Adrenal gland (tissue), 9 donors: ENCODE measurements at regions not wholly inside any gene's neighbourhood (a gene's known extent, or its start where the extent isn't known, plus 50 kb on each side); places are given as distances from the start of the nearest gene placed in this dataset.
"Not testable (repeated sequence)": the region's sequence is repeated elsewhere in the genome, so short reads cannot be mapped to it uniquely, and the experiment has no call there.

ENCODE experiments used
- DNase-seq, 7 donors: peaks; one replicate each; pipeline ENCODE4 v3.0.0-alpha.2; 2019 to 2020
- H3K27ac ChIP-seq, 5 donors: fragments of 200-600 bp; sonication (generic) in 4 of 5; 1 replicate in 3 of 5; 2 replicates in 2 of 5; pipeline versions ENCODE4 v1.5.1 to v1.8.0; 2016 to 2020; ENCODE audit warnings: mild to moderate bottlenecking in 1 of 5
- H3K27me3 ChIP-seq: fragments of 200-600 bp; 2 replicates; pipeline ENCODE4 v1.8.0; 2021
- H3K36me3 ChIP-seq, 2 donors: fragments of 200-600 bp; replicated peaks in 1 of 2; 1 replicate in 1 of 2; 2 replicates in 1 of 2; pipeline versions ENCODE4 v1.5.1 to v1.8.0; 2018 to 2022
- H3K4me1 ChIP-seq, 2 donors: fragments of 200-600 bp; replicated peaks in 1 of 2; 1 replicate in 1 of 2; 2 replicates in 1 of 2; pipeline versions ENCODE4 v1.5.1 to v1.8.0; 2018 to 2021
- H3K4me3 ChIP-seq, 4 donors: fragments of 200-600 bp; sonication (generic) in 3 of 4; one replicate each; pipeline ENCODE4 v1.5.1; 2016 to 2018
- H3K9me3 ChIP-seq, 3 donors: fragments of 200-600 bp; sonication (generic) in 1 of 3; replicated peaks in 1 of 3; 1 replicate in 2 of 3; 2 replicates in 1 of 3; pipeline versions ENCODE4 v1.5.1 to v1.8.0; 2016 to 2021
- CTCF ChIP-seq, 6 experiments: fragments of 450-650 bp in 4 of 6; fragments of 200-600 bp in 2 of 6; sonication (generic) in 1 of 6; IDR thresholded peaks; 1 replicate in 5 of 6; 2 replicates in 1 of 6; pipeline versions ENCODE4 v1.5.1 to v1.8.0; 2016 to 2021; ENCODE audit warnings: antibody characterized with exemption in 6 of 6, mild to moderate bottlenecking in 2 of 6, moderate library complexity in 1 of 6
- WGBS, 4 donors: extraction: QIAGEN DNeasy Blood & Tissue Kit in 2 of 4; methylation state at CpG; one replicate each; pipeline versions ENCODE4 v1.1.5 to v1.1.7; 2013 to 2017; 5-methylcytosine and 5-hydroxymethylcytosine counted together
- intact Hi-C, 2 donors: fragments of 100-400 bp; cut with DNase I; formaldehyde crosslinking; loops; one replicate each; pipeline versions ENCODE4 v1.14.1 to v1.15.0; 2022 to 2023
- donor health status: healthy with polysubstance abuse.
- donor health status: Bipolar disorder and iron deficiency.
- donor health status: DM: yes; HTN: yes; CAD: no.
- donor health status: DM: no; HTN: no; CAD: no.
- donor health status: DM: no; HTN: no; CAD: no.

DNA sequence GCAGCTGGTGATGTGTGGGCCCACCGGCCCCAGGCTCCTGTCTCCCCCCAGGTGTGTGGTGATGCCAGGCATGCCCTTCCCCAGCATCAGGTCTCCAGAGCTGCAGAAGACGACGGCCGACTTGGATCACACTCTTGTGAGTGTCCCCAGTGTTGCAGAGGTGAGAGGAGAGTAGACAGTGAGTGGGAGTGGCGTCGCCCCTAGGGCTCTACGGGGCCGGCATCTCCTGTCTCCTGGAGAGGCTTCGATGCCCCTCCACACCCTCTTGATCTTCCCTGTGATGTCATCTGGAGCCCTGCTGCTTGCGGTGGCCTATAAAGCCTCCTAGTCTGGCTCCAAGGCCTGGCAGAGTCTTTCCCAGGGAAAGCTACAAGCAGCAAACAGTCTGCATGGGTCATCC is 268.4 kb downstream of the OR4F29 start:
- H3K4me3 ChIP-seq, intact Hi-C loops, H3K27ac ChIP-seq, H3K4me1 ChIP-seq, H3K27me3 ChIP-seq, H3K36me3 ChIP-seq, H3K9me3 ChIP-seq: not testable (repeated sequence)
- WGBS, 4 donors, result 86 to 98% (median 94%) methylated on average over 6 to 9 of the region's 10 CpGs
- DNase-seq, result peak in 4 of 7 donors; percentile 8 to 58 (median 26)

DNA sequence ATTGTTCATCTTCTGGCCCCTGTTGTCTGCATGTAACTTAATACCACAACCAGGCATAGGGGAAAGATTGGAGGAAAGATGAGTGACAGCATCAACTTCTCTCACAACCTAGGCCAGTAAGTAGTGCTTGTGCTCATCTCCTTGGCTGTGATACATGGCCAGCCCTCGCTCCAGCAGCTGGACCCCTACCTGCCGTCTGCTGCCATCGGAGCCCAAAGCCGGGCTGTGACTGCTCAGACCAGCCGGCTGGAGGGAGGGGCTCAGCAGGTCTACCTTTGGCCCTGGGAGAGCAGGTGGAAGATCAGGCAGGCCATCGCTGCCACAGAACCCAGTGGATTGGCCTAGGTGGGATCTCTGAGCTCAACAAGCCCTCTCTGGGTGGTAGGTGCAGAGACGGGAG is 268.8 kb downstream of the OR4F29 start:
- H3K27ac ChIP-seq, H3K9me3 ChIP-seq, H3K36me3 ChIP-seq, H3K4me1 ChIP-seq, intact Hi-C loops, H3K27me3 ChIP-seq, H3K4me3 ChIP-seq: not testable (repeated sequence)
- DNase-seq, result peak in 3 of 7 donors; percentile 12 to 46 (median 21)
- WGBS, 4 donors, result 91 to 100% (median 97%) methylated on average over 4 to 6 of the region's 7 CpGs

DNA sequence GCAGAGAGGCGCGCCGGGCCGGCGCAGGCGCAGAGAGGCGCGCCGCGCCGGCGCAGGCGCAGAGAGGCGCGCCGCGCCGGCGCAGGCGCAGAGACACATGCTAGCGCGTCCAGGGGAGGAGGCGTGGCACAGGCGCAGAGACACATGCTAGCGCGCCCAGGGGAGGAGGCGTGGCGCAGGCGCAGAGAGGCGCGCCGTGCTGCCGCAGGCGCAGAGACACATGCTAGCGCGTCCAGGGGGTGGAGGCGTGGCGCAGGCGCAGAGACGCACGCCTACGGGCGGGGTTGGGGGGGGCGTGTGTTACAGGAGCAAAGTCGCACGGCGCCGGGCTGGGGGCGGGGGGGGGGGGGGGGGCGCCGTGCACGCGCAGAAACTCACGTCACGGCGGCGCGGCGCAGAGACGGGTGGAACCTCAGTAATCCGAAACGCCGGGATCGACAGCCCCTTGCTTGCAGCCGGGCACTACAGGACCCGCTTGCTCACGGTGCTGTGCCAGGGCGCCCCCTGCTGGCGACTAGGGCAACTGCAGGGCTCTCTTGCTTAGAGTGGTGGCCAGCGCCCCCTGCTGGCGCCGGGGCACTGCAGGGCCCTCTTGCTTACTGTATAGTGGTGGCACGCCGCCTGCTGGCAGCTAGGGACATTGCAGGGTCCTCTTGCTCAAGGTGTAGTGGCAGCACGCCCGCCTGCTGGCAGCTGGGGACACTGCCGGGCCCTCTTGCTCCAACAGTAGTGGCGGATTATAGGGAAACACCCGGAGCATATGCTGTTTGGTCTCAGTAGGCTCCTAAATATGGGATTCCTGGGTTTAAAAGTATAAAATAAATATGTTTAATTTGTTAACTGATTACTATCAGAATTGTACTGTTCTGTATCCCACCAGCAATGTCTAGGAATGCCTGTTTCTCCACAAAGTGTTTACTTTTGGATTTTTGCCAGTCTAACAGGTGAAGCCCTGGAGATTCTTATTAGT is 269.9 kb downstream of the OR4F29 start:
- WGBS, 4 donors, result 72 to 81% (median 79%) methylated on average over 29 to 66 of the region's 79 CpGs
- not testable (repeated sequence) for H3K27ac ChIP-seq
- peak in 1 of 6 experiments; percentile 20 for TF ChIP-seq CTCF (IDR thresholded peaks at IDR 0.05)

GRCh38 chr1:180749-181205 is 270.7 kb downstream of the OR4F29 start:
- DNase-seq, result peak; percentile 6 to 74 (median 49)
- H3K4me3 ChIP-seq, H3K36me3 ChIP-seq, H3K4me1 ChIP-seq, H3K27me3 ChIP-seq, H3K27ac ChIP-seq, intact Hi-C loops, H3K9me3 ChIP-seq: not testable (repeated sequence)
- 82 to 90% (median 87%) methylated on average over 25 to 28 of the region's 28 CpGs for WGBS, 4 donors

More for the DNA sequence above, 269.9 kb downstream of the OR4F29 start:
- H3K27me3 ChIP-seq, H3K36me3 ChIP-seq, H3K4me1 ChIP-seq, intact Hi-C loops, H3K4me3 ChIP-seq, H3K9me3 ChIP-seq: not testable (repeated sequence)
- peak; percentile 38 to 85 (median 68) for DNase-seq

- WGBS, 4 donors, result 88 to 98% (median 95%) methylated on average over 3 of the region's 4 CpGs
- H3K36me3 ChIP-seq, H3K9me3 ChIP-seq, H3K27ac ChIP-seq, intact Hi-C loops, H3K4me3 ChIP-seq, H3K27me3 ChIP-seq, H3K4me1 ChIP-seq: not testable (repeated sequence)
- peak in 1 of 7 donors; percentile 12 for DNase-seq
Observed at GRCh38 chr1:138842-139241, 312.6 kb downstream of the OR4F29 start.

GRCh38 chr1:137664-138063 is 313.8 kb downstream of the OR4F29 start:
- H3K27ac ChIP-seq, H3K36me3 ChIP-seq, intact Hi-C loops, H3K4me1 ChIP-seq, H3K9me3 ChIP-seq, H3K4me3 ChIP-seq, H3K27me3 ChIP-seq: not testable (repeated sequence)
- 94 to 100% (median 98%) methylated on average over 4 to 9 of the region's 16 CpGs; no CpG with 5 or more reads in 1 of the 4 donors for WGBS, 4 donors
- DNase-seq, result peak in 1 of 7 donors; percentile 0

DNA sequence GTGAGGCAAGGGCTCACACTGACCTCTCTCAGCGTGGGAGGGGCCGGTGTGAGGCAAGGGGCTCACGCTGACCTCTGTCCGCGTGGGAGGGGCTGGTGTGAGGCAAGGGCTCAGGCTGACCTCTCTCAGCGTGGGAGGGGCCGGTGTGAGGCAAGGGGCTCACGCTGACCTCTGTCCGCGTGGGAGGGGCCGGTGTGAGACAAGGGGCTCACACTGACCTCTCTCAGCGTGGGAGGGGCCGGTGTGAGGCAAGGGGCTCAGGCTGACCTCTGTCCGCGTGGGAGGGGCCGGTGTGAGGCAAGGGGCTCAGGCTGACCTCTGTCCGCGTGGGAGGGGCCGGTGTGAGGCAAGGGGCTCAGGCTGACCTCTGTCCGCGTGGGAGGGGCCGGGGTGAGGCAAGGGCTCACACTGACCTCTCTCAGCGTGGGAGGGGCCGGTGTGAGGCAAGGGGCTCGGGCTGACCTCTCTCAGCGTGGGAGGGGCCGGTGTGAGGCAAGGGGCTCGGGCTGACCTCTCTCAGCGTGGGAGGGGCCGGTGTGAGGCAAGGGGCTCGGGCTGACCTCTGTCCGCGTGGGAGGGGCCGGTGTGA is 315.0 kb downstream of the OR4F29 start:
- H3K4me3 ChIP-seq, intact Hi-C loops, H3K36me3 ChIP-seq, H3K27me3 ChIP-seq, H3K9me3 ChIP-seq, H3K27ac ChIP-seq, H3K4me1 ChIP-seq: not testable (repeated sequence)
- WGBS, 4 donors, result 95% methylated on average over 26 to 31 of the region's 34 CpGs; no CpG with 5 or more reads in 2 of the 4 donors
- peak in 2 of 7 donors; percentile 1 to 8 for DNase-seq

GRCh38 chr1:134936-135335 is 316.5 kb downstream of the OR4F29 start:
- H3K36me3 ChIP-seq, intact Hi-C loops, H3K27ac ChIP-seq, DNase-seq, H3K4me1 ChIP-seq, H3K4me3 ChIP-seq, H3K9me3 ChIP-seq, H3K27me3 ChIP-seq: not testable (repeated sequence)
- 92 to 96% (median 94%) methylated on average over 14 to 20 of the region's 21 CpGs for WGBS, 4 donors

DNA sequence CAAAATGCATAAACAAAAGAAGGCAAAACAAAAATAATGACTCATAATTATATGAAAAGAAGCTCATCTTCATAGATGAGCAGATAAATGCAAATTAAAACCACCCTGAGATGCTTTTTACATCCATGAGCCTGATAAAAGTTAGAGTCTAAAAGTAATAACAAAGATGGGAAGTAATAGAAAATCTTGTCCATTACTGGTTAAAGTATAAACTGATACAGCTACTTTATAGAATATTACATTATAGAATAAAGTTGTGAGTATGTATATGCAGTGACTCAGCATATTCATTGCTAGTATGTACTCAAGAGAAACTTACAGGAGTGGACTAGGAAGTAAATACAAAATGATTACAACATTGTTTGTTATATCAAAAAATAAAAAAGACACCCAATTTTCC is 333.0 kb downstream of the OR4F29 start:
- H3K36me3 ChIP-seq, H3K27me3 ChIP-seq, H3K4me3 ChIP-seq, H3K27ac ChIP-seq, DNase-seq, H3K4me1 ChIP-seq, H3K9me3 ChIP-seq, intact Hi-C loops: not testable (repeated sequence)

DNA sequence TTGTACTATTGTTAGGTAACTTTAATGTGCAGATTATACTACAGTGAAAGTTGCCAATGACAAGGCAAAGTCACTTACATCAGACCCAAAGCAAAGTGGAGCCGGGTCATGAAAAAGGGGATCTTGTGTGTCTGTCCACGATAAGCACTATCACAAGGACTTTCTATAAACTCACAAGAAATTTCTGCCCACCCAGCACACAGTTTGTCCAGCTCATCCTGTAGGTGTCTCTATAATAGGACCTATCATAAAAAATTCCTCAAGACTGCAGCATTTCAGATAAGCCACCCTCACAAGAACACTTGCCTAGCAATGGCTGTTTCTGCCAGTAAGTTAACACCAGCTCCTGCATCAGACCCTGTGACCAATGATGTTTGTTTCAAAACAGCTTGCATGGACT is 335.9 kb downstream of the OR4F29 start:
- WGBS, 4 donors, result 29 to 100% (median 71%) methylated on average over 1 of the region's 2 CpGs; no CpG with 5 or more reads in 1 of the 4 donors
- H3K4me3 ChIP-seq, H3K27me3 ChIP-seq: not testable (repeated sequence)

More for the DNA sequence above, 335.9 kb downstream of the OR4F29 start:
- H3K9me3 ChIP-seq, H3K36me3 ChIP-seq, H3K27ac ChIP-seq, H3K4me1 ChIP-seq, intact Hi-C loops, DNase-seq: not testable (repeated sequence)
